CD14-positive monocyte (primary cell): ENCODE measurements at regions not wholly inside any gene's neighbourhood (a gene's known extent, or its start where the extent isn't known, plus 50 kb on each side); places are given as distances from the start of the nearest gene placed in this dataset.

Experiments
- DNase-seq, 3 donors: peaks; one replicate each; pipeline ENCODE4 v3.0.0-alpha.2; 2011 to 2022
- H2AFZ ChIP-seq: 2 replicates; pipeline ENCODE4 v1.6.0; 2012; ENCODE audit warnings: mild to moderate bottlenecking, low read depth, low read length, inconsistent platforms; ENCODE audit not compliant: insufficient read depth, poor library complexity, severe bottlenecking
- H3K27ac ChIP-seq, 2 donors: 1 replicate in 1 of 2; 2 replicates in 1 of 2; pipeline ENCODE4 v1.5.1; 2012 to 2013; ENCODE audit warnings: low read length in 2 of 2, control low read depth in 1 of 2, inconsistent platforms in 1 of 2, low read depth in 1 of 2, mild to moderate bottlenecking in 1 of 2
- H3K27me3 ChIP-seq, 2 donors: one replicate each; pipeline versions ENCODE4 v1.6.0 to v1.6.1; 2011 to 2013; ENCODE audit warnings: low read length in 2 of 2; ENCODE audit not compliant: control insufficient read depth in 2 of 2, insufficient read depth in 2 of 2
- H3K36me3 ChIP-seq, 2 donors: replicated peaks in 1 of 2; 1 replicate in 1 of 2; 2 replicates in 1 of 2; pipeline versions ENCODE4 v1.5.1 to v1.6.1; 2012 to 2013; ENCODE audit warnings: low read length in 2 of 2, control low read depth in 1 of 2, inconsistent platforms in 1 of 2, mild to moderate bottlenecking in 1 of 2; ENCODE audit not compliant: insufficient read depth in 2 of 2, control insufficient read depth in 1 of 2
- H3K4me1 ChIP-seq, 2 donors: 1 replicate in 1 of 2; 2 replicates in 1 of 2; pipeline versions ENCODE4 v1.5.1 to v1.6.1; 2012 to 2013; ENCODE audit warnings: low read length in 2 of 2, control low read depth in 1 of 2, inconsistent platforms in 1 of 2, mild to moderate bottlenecking in 1 of 2, moderate library complexity in 1 of 2; ENCODE audit not compliant: insufficient read depth in 2 of 2, control insufficient read depth in 1 of 2
- H3K4me2 ChIP-seq: replicated peaks from 2 replicates; pipeline ENCODE3; 2012; ENCODE audit warnings: low read length, moderate library complexity, mild to moderate bottlenecking; ENCODE audit not compliant: poor library complexity, severe bottlenecking; ENCODE audit errors: extremely low read depth
- H3K4me3 ChIP-seq, 3 experiments: fragments of 200-600 bp in 1 of 3; sonication (generic) in 1 of 3; replicated peaks in 1 of 3; 1 replicate in 2 of 3; 2 replicates in 1 of 3; pipeline ENCODE4 v1.5.1; 2011 to 2013; ENCODE audit warnings: low read length in 3 of 3, mild to moderate bottlenecking in 3 of 3, control low read depth in 2 of 3, low read depth in 2 of 3, inconsistent platforms in 1 of 3, moderate library complexity in 1 of 3
- H3K79me2 ChIP-seq: 2 replicates; pipeline ENCODE4 v1.6.0; 2012; ENCODE audit warnings: mild to moderate bottlenecking, control low read depth, inconsistent platforms, low read length, moderate library complexity; ENCODE audit not compliant: insufficient read depth
- H3K9ac ChIP-seq: 2 replicates; pipeline ENCODE4 v1.6.0; 2017; ENCODE audit warnings: low read length, mild to moderate bottlenecking; ENCODE audit not compliant: insufficient read depth, poor library complexity, severe bottlenecking
- H3K9me3 ChIP-seq, 2 donors: replicated peaks in 1 of 2; 1 replicate in 1 of 2; 2 replicates in 1 of 2; pipeline versions ENCODE4 v1.5.1 to v1.6.1; 2012 to 2013; ENCODE audit warnings: low read length in 2 of 2, control low read depth in 1 of 2; ENCODE audit not compliant: control insufficient read depth in 1 of 2, insufficient read depth in 1 of 2
- H4K20me1 ChIP-seq: 2 replicates; pipeline ENCODE4 v1.6.0; 2012; ENCODE audit warnings: mild to moderate bottlenecking, low read length, control low read depth, moderate library complexity; ENCODE audit not compliant: insufficient read depth
- H3K27ac Mint-ChIP-seq, 7 donors: one replicate each; pipeline ENCODE4 v1.8.0; 2020; ENCODE audit warnings: mild to moderate bottlenecking in 7 of 7, mixed read lengths in 7 of 7, moderate library complexity in 6 of 7, inconsistent platforms in 2 of 7
- H3K27me3 Mint-ChIP-seq, 3 donors: one replicate each; pipeline ENCODE4 v1.8.0; 2021 to 2022; ENCODE audit warnings: low read depth in 3 of 3, mild to moderate bottlenecking in 3 of 3, mixed read lengths in 3 of 3, moderate library complexity in 3 of 3, inconsistent platforms in 1 of 3
- H3K36me3 Mint-ChIP-seq, 2 donors: one replicate each; pipeline ENCODE4 v1.8.0; 2020; ENCODE audit warnings: mixed read lengths in 2 of 2, inconsistent platforms in 1 of 2, mild to moderate bottlenecking in 1 of 2
- H3K4me1 Mint-ChIP-seq: one replicate; pipeline ENCODE4 v1.8.0; 2020; ENCODE audit warnings: mild to moderate bottlenecking, mixed read lengths
- H3K4me3 Mint-ChIP-seq, 2 donors: one replicate each; pipeline ENCODE4 v1.8.0; 2020; ENCODE audit warnings: mild to moderate bottlenecking in 2 of 2, mixed read lengths in 2 of 2, moderate library complexity in 1 of 2
- H3K9me3 Mint-ChIP-seq, 7 donors: one replicate each; pipeline ENCODE4 v1.8.0; 2020 to 2022; ENCODE audit warnings: mixed read lengths in 7 of 7, mild to moderate bottlenecking in 6 of 7, moderate library complexity in 6 of 7, inconsistent platforms in 2 of 7
- CTCF ChIP-seq: fragments of 200-600 bp; IDR thresholded peaks from one replicate; pipeline ENCODE4 v1.8.0; 2022; ENCODE audit warnings: antibody characterized with exemption, mild to moderate bottlenecking
- WGBS: methylation state at CpG from one replicate; pipeline ENCODE4 v1.1.5; 2013; ENCODE audit warnings: missing lambda C conversion rate; ENCODE audit not compliant: insufficient coverage; 5-methylcytosine and 5-hydroxymethylcytosine counted together
- intact Hi-C, 2 donors: fragments of 100-400 bp; cut with micrococcal nuclease; formaldehyde crosslinking; loops; one replicate each; pipeline versions ENCODE4 v1.15.0 to v1.15.1; 2023

- H4K20me1 ChIP-seq, result no peaks in the 10 kb centered on the region
- no peaks in the 10 kb centered on the region for H3K27me3 ChIP-seq
- no peak overlapping the region for H3K4me3 ChIP-seq
- H3K9ac ChIP-seq, result no peak overlapping the region
- H3K79me2 ChIP-seq, result no peaks in the 10 kb centered on the region
- H3K9me3 ChIP-seq, result peaks cover 9 to 11% of the 10 kb centered on the region in 2 donors
- no peak overlapping the region for H3K4me2 ChIP-seq
- Mint-ChIP-seq H3K9me3 (peaks cover 0 to 15% (median 11%) of the 10 kb centered on the region in 7 donors), H3K4me1 (no peaks in the 10 kb centered on the region), H3K27ac (no peak overlapping the region), H3K4me3 (no peak overlapping the region), H3K36me3 (no peaks in the 10 kb centered on the region), H3K27me3 (no peaks in the 10 kb centered on the region)
- H3K36me3 ChIP-seq, result no peaks in the 10 kb centered on the region
- H2AFZ ChIP-seq, result no peak overlapping the region
- no peaks in the 10 kb centered on the region for H3K4me1 ChIP-seq
- DNase-seq, result no peak
- TF ChIP-seq CTCF, result no peak
- intact Hi-C loops, result no loop called here
- H3K27ac ChIP-seq, result no peak overlapping the region
Measured at GRCh38 chr10:109149666-109150350, 773.5 kb downstream of the XPNPEP1 start.

- no peak for DNase-seq
- Histone ChIP-seq H3K27ac (no peak overlapping the region), H3K9ac (no peak overlapping the region), H3K4me2 (no peak overlapping the region), H4K20me1 (no peaks in the 10 kb centered on the region), H2AFZ (no peak overlapping the region), H3K9me3 (peaks cover 3 to 12% of the 10 kb centered on the region in 2 donors), H3K36me3 (no peaks in the 10 kb centered on the region), H3K4me3 (no peak overlapping the region), H3K27me3 (no peaks in the 10 kb centered on the region), H3K79me2 (no peaks in the 10 kb centered on the region), H3K4me1 (no peaks in the 10 kb centered on the region)
- no peaks in the 10 kb centered on the region for H3K4me1 Mint-ChIP-seq
- no peak for TF ChIP-seq CTCF
- no peaks in the 10 kb centered on the region for H3K36me3 Mint-ChIP-seq
- no peaks in the 10 kb centered on the region for H3K27me3 Mint-ChIP-seq
- WGBS, result no CpG with 5 or more reads among the region's 1 CpG
- intact Hi-C loops, result no loop called here
- no peak overlapping the region for H3K4me3 Mint-ChIP-seq
- H3K9me3 Mint-ChIP-seq, result peaks cover 1 to 9% (median 4%) of the 10 kb centered on the region in 7 donors
- no peak overlapping the region for H3K27ac Mint-ChIP-seq
Measured at GRCh38 chr10:109127363-109127762, 795.9 kb downstream of the XPNPEP1 start.
